Esophagus muscularis mucosa (tissue), 4 donors: ENCODE measurements at regions not wholly inside any gene's neighbourhood (a gene's known extent, or its start where the extent isn't known, plus 50 kb on each side); places are given as distances from the start of the nearest gene placed in this dataset.

ENCODE experiments used
- DNase-seq: peaks from one replicate; pipeline ENCODE4 v3.0.0-alpha.2; 2017; ENCODE audit errors: extremely low spot score
- H3K27ac ChIP-seq, 4 donors: fragments of 200-600 bp; sonication (generic); replicated peaks in 1 of 4; 1 replicate in 3 of 4; 2 replicates in 1 of 4; pipeline ENCODE4 v1.5.1; 2016 to 2019; ENCODE audit warnings: mild to moderate bottlenecking in 1 of 4
- H3K27me3 ChIP-seq, 4 donors: fragments of 200-600 bp; sonication (generic); one replicate each; pipeline versions ENCODE4 v1.5.1 to v1.6.0; 2016 to 2019
- H3K36me3 ChIP-seq, 4 donors: fragments of 200-600 bp; sonication (generic); one replicate each; pipeline ENCODE4 v1.5.1; 2016 to 2019
- H3K4me1 ChIP-seq, 4 donors: fragments of 200-600 bp; sonication (generic); one replicate each; pipeline ENCODE4 v1.5.1; 2016 to 2019
- H3K4me3 ChIP-seq, 4 donors: fragments of 200-600 bp; sonication (generic); 1 replicate in 2 of 4; 2 replicates in 2 of 4; pipeline ENCODE4 v1.5.1; 2016 to 2019; ENCODE audit warnings: mild to moderate bottlenecking in 4 of 4, moderate library complexity in 1 of 4
- H3K9me3 ChIP-seq, 4 donors: fragments of 200-600 bp; sonication (generic); 1 replicate in 3 of 4; 2 replicates in 1 of 4; pipeline ENCODE4 v1.5.1; 2016 to 2019
- EP300 ChIP-seq: sonication (generic); formaldehyde crosslinking; IDR thresholded peaks from one replicate; pipeline ENCODE4 v1.6.1; 2017; ENCODE audit warnings: antibody characterized with exemption
- POLR2A ChIP-seq: fragments of 450-650 bp; IDR thresholded peaks from one replicate; pipeline ENCODE4 v1.6.1; 2017; ENCODE audit warnings: antibody characterized with exemption, moderate library complexity, mild to moderate bottlenecking, low read depth
- POLR2AphosphoS5 ChIP-seq, 2 donors: sonication (generic); formaldehyde crosslinking; IDR thresholded peaks; one replicate each; pipeline ENCODE4 v1.6.1; 2017; ENCODE audit warnings: antibody characterized with exemption in 2 of 2
- WGBS: methylation state at CpG from one replicate; pipeline ENCODE4 v1.1.5; 2018; 5-methylcytosine and 5-hydroxymethylcytosine counted together
- intact Hi-C: fragments of 100-400 bp; cut with DNase I; formaldehyde crosslinking; loops from one replicate; pipeline ENCODE4 v1.15.1; 2023
- TF ChIP-seq, protein P1 (sequence below), 3 experiments: fragments of 200-600 bp in 2 of 3; fragments of 450-650 bp in 1 of 3; sonication (generic) in 2 of 3; IDR thresholded peaks; one replicate each; pipeline ENCODE4 v1.5.1; 2017 to 2019; ENCODE audit warnings: antibody characterized with exemption in 3 of 3, mild to moderate bottlenecking in 2 of 3, moderate library complexity in 1 of 3

DNA sequence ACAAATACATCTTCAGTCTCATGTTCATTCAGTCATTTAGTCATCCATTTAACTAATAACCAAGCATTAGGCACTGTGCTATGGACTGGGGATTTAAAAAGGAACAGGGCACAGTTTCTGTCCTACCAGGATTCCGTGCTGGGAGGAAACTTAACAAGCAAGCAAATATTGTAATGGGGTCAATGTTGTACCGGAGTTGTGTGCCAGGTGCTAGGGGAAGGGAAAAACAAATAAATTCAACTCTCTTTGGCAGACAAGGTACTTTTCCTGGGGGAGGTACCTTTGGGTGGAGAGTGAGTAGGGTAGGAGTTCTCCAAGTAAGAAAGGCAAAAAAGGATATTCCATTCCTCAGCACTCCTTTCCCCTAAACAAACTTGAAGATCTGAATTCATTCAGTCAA, 90.3 kb downstream of the OLIG3 start:
- Histone ChIP-seq H3K27ac (no peak overlapping the region), H3K9me3 (peaks cover 0 to 4% (median 2%) of the 10 kb centered on the region in 4 donors), H3K4me1 (no peaks in the 10 kb centered on the region), H3K27me3 (no peaks in the 10 kb centered on the region), H3K36me3 (no peaks in the 10 kb centered on the region), H3K4me3 (no peak overlapping the region)
- DNase-seq = peak; percentile 29
- TF ChIP-seq EP300 (no peak), POLR2AphosphoS5 (IDR thresholded peaks at IDR 0.05) (no peak), POLR2A (no peak)
- TF ChIP-seq, protein P1, sequence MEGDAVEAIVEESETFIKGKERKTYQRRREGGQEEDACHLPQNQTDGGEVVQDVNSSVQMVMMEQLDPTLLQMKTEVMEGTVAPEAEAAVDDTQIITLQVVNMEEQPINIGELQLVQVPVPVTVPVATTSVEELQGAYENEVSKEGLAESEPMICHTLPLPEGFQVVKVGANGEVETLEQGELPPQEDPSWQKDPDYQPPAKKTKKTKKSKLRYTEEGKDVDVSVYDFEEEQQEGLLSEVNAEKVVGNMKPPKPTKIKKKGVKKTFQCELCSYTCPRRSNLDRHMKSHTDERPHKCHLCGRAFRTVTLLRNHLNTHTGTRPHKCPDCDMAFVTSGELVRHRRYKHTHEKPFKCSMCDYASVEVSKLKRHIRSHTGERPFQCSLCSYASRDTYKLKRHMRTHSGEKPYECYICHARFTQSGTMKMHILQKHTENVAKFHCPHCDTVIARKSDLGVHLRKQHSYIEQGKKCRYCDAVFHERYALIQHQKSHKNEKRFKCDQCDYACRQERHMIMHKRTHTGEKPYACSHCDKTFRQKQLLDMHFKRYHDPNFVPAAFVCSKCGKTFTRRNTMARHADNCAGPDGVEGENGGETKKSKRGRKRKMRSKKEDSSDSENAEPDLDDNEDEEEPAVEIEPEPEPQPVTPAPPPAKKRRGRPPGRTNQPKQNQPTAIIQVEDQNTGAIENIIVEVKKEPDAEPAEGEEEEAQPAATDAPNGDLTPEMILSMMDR (IDR thresholded peaks at IDR 0.05) = no peak
- intact Hi-C loops = no loop called here
- WGBS = 83% methylated on average over 2 of the region's 2 CpGs

DNA sequence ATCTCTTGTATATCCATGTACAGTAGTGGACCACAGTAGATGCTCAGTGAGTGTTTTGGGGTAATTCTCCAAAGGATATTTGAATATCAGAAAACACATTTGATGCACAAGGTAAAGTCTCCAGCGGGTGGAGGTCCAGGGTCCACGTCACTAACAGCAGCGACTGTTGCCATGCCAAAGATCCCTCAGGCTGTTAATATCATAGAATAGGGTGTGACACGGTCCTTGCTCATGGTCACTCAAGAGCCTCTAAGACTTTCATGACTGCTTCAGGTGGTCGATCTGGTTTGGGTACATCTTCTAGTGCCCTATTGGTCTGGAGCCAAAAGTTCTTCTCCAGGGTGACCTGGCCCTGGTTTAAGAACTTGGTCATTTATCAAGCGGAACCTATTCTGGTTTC, 90.8 kb downstream of the OLIG3 start:
- Histone ChIP-seq H3K4me3 (no peak overlapping the region), H3K9me3 (peaks cover 0 to 4% (median 2%) of the 10 kb centered on the region in 4 donors), H3K27ac (no peak overlapping the region), H3K36me3 (no peaks in the 10 kb centered on the region), H3K27me3 (no peaks in the 10 kb centered on the region), H3K4me1 (no peaks in the 10 kb centered on the region)
- WGBS = 83% methylated on average over 6 of the region's 6 CpGs
- DNase-seq = peak; percentile 62
- TF ChIP-seq, protein P1 (IDR thresholded peaks at IDR 0.05) = no peak
- no peak for TF ChIP-seq EP300
- no peak for TF ChIP-seq POLR2AphosphoS5 (IDR thresholded peaks at IDR 0.05)
- TF ChIP-seq POLR2A = no peak
- intact Hi-C loops = no loop called here

DNA sequence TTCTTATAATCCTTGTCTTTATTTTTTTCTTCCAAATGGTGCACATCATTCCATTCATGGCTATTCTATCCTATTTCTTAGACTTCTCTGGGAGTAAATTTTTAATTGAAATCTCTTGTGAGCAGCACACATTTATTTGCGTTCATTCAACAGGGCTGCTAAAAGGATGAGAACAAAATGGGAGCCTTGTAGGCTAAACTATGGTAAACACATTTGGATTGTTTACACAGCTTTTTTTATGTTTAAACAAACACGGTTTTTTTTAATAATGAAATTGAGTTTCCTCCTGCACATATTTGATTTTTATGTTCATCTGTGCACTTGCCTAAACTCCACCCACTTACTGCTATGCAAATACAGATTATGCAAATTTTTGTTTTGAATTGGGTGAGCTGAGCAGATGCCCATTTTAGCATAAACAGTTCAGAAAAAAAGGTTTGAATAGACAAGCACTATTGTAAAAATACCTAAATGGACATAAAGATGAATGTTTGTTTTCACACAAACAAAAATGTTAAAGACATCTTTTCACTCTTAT, 92.0 kb downstream of the OLIG3 start:
- TF ChIP-seq EP300 (no peak), POLR2A (no peak), POLR2AphosphoS5 (IDR thresholded peaks at IDR 0.05) (no peak)
- TF ChIP-seq, protein P1 (IDR thresholded peaks at IDR 0.05) = no peak
- H3K27me3 ChIP-seq = no peaks in the 10 kb centered on the region
- intact Hi-C loops = no loop called here
- peaks cover 0 to 4% (median under 1%) of the 10 kb centered on the region in 4 donors for H3K9me3 ChIP-seq
- H3K27ac ChIP-seq = no peak overlapping the region
- 72% methylated on average over 2 of the region's 2 CpGs for WGBS
- no peak overlapping the region for H3K4me3 ChIP-seq
- H3K4me1 ChIP-seq = no peaks in the 10 kb centered on the region
- H3K36me3 ChIP-seq = no peaks in the 10 kb centered on the region
- DNase-seq = no peak

DNA sequence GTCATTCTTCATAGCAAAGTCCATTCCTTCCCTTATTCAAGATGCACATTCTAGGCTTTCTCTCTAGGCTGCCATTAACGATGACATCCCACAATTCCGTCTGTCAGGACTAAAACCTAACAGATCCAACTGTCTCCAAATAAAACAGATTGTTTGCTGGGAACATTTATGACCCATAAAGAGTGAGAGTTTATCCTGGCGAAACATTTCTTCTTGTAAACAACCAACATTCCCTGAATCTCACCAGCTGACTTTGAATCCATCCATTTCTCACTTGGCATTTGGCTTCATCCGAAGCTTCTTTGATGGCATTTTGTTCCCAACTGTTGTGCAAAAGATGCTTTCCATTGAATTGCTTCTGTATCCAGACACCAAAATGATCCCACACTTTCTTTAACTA, 93.1 kb downstream of the OLIG3 start:
- Histone ChIP-seq H3K27me3 (no peaks in the 10 kb centered on the region), H3K27ac (no peak overlapping the region), H3K4me3 (no peak overlapping the region), H3K4me1 (no peaks in the 10 kb centered on the region), H3K36me3 (no peaks in the 10 kb centered on the region), H3K9me3 (peaks cover 0 to under 1% (median 0%) of the 10 kb centered on the region in 4 donors)
- TF ChIP-seq, protein P1 (IDR thresholded peaks at IDR 0.05) = no peak
- TF ChIP-seq EP300 = no peak
- TF ChIP-seq POLR2A = no peak
- no peak for TF ChIP-seq POLR2AphosphoS5 (IDR thresholded peaks at IDR 0.05)
- peak; percentile 34 for DNase-seq
- WGBS = 85% methylated on average over 4 of the region's 4 CpGs
- intact Hi-C loops = no loop called here

DNA sequence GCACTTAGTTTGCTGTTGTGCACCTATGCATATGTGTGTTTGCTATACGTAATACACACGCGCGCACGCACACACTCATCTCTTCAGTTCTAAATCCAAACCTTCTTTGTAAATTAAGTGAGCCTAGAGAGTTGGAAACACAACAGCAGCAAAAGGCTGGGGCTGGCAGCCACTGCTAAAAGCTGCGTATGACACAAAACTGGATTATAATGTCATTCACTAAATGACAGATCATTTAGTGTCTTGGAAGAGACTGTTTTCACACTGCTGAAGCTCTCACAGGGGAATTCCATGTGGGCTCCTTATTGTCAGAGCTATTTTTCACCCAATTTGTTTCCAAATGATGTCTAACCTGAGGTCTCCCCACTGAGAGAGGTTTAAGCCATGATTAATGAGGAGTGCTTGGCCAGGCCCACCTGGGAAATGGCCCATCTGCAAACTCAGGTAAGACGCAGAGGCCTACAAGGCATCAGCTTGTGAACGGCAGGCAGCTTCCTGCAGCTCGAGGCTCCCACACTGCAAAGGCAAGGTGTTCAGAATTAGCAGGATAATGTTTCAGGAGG, 94.2 kb downstream of the OLIG3 start:
- Histone ChIP-seq H3K9me3 (no peaks in the 10 kb centered on the region), H3K27me3 (no peaks in the 10 kb centered on the region), H3K36me3 (no peaks in the 10 kb centered on the region), H3K4me1 (no peaks in the 10 kb centered on the region), H3K27ac (no peak overlapping the region), H3K4me3 (no peak overlapping the region)
- intact Hi-C loops = no loop called here
- DNase-seq = peak; percentile 77
- TF ChIP-seq POLR2A = no peak
- TF ChIP-seq, protein P1 (IDR thresholded peaks at IDR 0.05) = no peak
- TF ChIP-seq EP300 = no peak
- no peak for TF ChIP-seq POLR2AphosphoS5 (IDR thresholded peaks at IDR 0.05)
- 85% methylated on average over 6 of the region's 9 CpGs for WGBS
